Femur (tissue), 1 donor: ENCODE measurements at regions not wholly inside any gene's neighbourhood (a gene's known extent, or its start where the extent isn't known, plus 50 kb on each side); places are given as distances from the start of the nearest gene placed in this dataset.
A peak's percentile ranks its signal among the peaks of the same experiment; 100 is the strongest.
"Not testable (repeated sequence)": the region's sequence is repeated elsewhere in the genome, so short reads cannot be mapped to it uniquely, and the experiment has no call there.

ENCODE experiments used
- DNase-seq: peaks from one replicate; pipeline ENCODE4 v3.0.0-alpha.2; 2017

DNA sequence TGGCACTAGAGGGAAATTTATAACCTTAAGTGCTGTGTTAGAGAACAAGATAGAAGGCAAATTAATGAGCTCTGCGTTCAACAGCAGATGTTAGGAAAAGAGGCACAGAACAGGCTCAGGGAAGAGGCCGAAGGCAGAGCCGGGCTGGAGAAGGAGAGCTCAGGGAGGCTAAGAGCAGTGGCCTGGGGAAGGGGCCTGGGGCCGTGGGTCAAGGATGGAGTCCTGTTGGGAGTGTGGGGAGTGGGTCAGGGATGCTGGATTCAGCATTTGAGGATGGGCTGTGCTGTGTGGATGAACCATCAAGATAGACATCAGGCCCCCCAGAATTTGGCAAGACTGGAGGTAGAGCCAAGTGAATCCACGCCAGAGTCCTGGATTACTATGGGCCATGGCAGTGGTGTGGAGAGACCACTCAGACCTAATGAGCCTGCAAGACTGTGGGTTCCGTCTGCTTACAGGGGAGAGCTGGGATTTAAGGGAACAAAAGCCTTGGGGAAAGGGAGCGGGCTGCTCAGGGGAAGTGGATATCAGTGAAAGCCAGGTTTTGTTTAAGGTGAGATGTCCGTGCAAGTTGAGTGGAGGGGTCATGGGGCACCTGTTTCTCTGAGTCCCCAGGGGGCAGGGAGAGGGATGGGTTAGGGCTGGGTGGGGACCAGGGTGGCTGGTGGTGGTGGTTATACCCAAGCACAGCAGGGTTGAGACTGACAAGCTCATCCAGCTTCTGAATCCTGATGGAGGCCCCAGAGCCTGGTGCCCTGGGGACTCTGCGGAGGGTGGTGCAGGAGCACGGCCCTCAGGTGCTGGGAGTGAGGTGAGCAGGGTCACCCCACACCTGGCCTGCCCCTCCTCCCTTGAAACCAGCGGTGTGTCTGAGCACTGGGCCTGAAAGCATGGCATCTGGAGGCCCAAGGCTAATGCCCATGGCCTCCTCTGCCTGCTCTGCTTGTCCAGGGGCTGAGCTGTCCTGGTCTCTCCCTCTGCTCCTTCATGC lies 101.7 kb downstream of the BMS1 start:
- no peak for DNase-seq

DNA sequence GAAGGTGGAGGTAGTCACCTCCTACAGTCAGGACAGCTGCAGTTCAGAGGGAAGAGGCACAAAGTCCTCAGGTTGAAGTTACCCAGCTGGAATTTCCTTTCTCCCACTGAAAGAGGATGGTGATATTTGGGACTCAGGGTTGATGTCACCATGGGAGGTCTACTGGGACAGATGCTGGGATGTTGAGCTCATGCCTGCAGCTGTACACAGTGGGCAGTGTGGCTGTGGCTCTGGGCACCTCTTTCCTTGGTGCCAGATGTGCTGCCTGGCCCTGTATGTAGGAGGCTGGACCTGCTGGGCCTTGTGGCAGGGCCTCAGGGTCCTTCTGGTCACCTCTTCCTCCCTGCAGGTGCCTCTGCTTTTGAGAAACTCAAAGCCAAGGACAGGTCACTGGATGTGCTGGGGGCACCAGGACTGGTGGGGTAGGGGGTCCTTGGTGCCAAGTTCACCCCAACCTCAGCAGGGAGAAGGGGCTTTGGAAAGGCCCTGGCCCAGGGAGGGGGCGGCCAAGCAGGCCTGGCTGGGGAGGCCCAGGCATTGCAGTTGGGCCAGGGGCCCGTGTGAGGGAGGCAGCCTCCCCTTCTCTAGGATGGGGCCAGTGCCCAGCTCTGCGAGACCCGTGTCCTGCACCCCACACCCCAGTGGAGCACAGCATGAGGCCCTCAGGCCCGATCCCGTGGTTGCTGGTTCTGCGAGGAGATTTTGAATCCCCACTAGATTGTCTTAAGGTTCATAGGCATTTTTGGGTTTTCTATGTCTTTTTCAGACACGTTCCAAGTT lies 103.1 kb downstream of the BMS1 start:
- DNase-seq = no peak

DNA sequence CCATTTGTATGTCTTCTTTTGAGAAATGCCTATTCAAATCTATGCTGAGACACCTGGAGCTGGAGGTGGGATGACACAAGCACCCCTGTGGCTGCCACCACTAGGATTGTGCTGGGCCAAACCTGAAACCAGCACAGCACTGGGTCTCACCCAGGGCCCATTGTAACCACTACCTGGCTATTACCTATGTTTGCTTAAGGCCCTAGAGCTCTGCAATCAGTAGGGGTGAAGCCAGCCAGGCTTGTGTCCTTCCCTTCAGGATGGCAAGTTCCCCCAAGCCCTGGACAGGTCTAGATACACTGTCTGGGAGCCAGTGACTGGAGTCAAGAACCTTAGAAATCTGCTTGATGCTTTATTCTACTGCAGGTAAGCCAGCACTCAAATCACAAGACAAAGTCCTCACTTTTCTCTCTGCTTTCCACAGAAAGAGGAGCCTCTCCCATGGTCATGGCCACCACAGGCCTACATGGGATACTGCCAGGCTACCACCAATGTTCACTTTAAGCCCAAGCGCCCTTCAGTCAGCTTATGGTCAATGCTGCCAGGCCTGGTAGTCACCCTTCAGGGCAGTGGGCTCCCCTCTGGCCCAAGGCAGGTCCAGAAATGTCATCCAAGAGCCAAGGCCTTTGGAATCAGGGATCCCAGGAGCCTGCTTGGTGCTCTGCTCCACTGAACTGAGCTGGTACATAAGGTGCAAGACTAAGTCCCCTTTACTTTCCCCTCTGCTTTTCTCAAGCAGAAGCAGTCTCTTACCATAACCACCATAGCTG lies 105.3 kb downstream of the BMS1 start:
- no peak for DNase-seq

DNA sequence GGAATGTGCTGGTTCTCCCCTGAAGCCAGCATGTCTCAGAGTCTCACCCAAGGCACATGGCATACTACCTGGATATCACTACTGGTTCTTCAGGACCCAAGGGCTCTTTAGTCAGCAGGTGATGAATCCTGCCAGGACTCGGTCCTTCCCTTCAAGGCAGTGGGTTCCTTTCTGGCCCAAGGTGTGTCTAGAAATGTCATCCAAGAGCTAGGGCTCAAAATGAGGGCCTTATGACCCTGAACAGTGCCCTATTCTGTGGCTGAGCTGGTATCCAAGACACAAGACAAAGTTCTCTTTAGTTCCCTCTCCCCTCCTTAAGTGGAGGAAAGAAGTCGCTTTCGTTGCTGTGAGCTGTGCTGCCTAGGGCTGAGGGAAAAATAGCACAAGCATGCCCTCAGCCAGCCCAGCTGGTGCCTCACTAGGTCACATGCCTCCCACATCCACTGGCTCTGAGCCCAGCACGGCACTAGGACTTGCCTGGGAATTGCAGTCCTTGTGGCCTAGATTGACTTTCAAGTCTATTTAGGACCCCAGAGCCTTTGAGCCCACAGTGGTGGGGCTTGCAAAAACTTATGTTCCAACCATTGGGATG lies 106.0 kb downstream of the BMS1 start:
- DNase-seq = peak; percentile 34

DNA sequence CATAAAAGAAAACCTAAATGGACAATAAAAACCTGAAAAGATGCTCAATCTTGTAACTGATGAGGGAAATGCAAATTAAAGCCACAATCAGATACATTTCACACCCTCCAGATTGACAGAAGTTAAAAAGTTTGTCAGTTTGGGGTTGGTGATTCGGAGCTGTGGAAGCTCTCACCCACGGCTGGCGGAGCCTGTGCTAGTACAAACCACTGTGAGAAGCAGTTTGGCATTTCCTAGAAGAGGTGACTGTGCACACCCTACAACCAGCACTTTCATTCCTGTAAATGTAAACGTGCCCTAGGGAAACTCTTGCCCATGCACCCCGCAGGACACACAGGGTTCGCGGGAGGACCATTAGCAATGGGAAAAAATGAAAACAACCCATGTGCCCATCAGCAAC lies 114.1 kb downstream of the BMS1 start:
- DNase-seq = no peak

DNA sequence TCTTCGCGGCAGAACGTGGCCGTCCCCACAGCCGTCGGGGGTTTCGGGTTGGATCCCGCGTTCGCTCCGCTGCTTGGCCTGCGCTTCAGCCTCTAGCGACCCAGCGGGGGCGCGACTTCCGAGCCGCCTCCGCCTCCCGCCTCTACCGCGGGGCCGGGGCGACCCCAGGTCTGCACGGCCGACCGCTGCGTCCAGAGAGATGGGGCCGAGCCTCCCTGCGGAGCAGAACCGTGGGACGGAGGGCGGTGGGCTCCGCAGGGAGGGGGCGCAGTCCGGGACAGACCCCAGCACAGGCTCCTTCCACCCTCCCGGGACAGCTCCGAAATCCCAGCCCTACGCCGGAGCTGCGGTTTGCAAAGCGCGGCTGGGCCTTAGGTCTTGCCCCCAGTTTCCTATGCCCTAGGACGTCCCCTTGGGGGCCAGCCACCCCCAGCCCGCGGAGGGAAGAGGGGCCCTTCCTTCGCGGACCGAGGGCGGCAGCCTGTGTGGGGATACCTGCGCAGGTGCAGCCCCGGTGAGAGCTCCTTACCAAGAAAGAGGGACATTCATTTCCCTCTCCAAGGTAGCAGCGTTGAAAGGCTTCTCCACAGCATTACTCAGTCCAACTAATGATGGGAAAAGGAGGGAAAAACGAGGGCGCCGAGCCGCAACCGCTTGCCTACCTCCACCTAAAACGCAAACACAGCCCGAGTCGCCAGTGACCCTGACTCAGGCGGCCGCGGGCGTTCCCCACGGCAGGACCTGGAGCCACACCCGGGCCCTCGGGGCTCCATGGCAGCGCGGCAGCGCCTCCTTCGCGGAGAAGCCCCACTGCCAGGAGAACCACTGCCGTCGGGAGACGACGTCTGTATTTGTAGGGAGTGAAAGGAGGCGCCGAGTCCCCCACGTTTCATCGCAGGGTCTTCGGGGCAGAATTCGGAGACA lies 115.7 kb downstream of the BMS1 start:
- no peak for DNase-seq

DNA sequence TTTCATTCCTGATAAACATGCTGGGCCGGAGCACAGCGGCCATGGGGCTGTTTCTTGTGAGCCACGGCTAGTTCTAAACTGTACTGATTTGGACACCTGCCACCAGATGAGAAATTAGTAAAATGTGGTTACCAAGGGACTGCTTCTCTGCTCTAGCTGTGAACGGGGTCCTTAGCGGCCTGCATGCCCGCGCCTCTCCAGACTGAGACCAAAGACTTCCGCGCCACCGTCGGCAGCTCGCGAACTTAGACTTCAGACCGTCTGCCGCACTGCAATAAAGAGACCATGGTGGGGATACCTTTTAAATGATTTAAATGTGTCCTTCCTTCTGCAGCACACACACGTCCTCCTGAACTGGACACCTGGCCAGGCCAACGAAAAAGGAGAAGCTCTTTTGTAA lies 116.4 kb downstream of the BMS1 start:
- DNase-seq = no peak

DNA sequence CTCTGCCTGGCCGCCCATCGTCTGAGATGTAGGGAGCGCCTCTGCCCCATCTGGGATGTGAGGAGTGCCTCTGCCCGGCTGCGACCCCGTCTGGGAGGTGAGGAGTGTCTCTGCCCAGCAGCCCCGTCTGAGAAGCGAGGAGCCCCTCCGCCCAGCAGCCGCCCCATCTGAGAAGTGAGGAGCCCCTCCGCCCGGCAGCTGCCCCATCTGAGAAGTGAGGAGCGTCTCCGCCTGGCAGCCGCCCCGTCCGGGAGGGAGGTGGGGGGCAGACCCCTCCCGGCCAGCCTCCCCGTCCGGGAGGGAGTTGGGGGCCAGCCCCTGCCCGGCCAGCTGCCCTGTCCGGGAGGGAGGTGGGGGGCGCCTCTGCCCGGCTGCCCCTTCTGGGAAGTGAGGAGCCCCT lies 117.8 kb downstream of the BMS1 start:
- DNase-seq = not testable (repeated sequence)

DNA sequence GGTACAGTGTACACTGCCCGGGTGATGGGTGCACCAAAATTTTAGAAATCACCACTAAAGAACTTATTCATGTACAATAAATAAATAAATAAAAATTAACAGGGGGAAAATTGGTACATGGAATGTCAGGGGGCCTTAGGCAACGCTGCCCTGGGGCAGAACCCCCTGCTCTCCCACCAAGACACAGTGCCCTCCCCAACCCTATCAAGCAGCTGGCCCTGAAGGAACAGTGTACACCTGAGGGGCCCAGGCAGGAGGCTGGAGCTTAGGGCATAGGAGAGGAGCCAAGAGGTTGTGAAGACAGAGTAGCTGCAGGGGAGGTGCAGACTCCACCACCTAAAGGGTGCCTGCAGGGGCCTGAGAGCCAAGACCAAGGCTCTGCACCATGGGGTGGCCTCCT lies 128.8 kb downstream of the BMS1 start:
- no peak for DNase-seq

DNA sequence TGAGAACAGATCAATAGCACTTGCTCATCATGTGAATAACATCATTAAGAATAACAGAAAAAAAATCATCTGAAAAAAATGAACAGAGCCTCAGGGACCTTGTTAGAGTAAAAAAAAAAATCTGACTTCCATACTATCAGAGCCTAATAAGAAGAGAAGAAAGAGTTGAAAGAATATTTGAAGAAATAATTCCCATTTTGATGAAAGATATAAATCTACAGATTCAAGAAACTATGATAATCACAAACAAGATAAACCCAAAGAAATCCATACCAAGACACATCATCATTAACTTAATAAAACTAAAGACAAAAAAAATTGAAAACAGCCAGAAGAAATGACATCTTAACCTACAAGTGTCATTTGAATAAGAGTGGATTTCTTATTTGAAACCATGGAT lies 134.4 kb downstream of the BMS1 start:
- DNase-seq = no peak

DNA sequence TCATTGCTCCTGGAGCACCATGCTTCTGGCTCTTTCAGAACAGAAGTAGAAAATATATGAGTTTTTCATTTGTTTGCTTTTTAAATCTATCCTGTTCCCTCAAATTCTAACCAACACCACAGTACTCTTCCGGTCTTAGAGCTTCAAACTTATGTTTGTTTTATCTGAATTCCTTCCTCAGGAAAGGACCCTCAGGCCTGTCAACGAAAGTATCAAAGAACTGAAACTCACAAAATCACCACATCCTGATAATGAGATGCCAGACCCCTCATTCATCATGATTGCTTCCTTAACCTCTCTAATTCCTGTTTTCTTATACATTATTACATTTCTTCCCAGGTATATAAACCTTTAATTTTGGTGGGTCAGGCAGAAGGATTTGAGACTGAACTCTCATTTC lies 135.2 kb downstream of the BMS1 start:
- no peak for DNase-seq

DNA sequence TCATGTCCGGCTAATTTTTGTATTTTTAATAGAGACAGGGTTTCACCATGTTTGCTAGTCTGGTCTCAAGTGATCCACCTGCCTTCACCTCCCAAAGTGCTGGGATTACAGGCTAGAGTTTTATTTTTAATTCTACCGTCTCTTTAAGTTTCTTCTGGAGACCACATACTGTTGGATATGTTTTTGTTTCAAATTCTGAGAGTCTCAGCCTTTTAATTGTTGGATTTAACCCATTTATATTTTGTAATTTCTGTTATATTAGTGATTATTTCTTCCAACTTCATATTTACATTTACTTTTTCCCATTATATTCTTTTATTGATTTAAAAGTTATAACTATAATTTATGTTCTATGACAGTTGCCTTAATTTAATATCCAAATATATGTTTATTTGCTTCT lies 139.4 kb downstream of the BMS1 start:
- no peak for DNase-seq

DNA sequence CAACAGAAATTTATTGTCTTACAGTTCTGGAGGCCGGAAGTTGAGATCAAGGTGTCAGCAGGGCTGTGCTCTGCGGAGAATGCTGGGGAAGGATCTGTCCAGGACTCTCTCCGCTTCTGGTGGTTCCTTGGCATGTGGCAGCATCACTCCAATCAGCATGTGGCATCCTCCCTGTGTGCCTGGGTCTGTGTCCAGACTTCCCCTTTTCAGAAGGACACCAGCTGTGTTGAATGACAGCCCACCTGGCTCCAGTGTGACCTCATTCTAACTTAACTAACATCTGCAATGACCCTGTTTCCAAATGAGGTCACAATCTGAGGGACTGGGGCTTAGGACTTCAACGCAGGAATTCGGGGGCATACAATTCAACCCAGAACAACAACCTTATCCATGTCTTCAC lies 141.9 kb downstream of the BMS1 start:
- DNase-seq = no peak

DNA sequence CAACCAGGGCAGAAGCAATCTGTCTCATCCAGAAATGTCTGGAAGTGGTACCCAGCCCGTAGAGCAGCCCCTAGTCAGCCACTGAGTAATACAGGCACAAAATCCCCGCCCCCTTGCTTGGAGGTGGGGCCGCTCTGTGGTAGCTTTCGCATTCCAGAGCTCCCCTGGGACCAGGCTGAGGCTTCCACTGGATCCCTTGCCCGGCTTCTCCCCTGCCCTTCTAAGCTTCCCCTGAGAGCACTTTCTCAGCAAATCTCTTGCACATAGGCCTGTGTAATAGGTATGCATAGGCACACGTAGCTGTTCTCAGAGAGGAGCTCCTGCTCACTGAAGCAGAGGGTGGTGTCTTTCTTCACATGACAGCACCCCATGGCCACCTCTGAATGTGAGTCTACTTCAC lies 144.2 kb downstream of the BMS1 start:
- no peak for DNase-seq

DNA sequence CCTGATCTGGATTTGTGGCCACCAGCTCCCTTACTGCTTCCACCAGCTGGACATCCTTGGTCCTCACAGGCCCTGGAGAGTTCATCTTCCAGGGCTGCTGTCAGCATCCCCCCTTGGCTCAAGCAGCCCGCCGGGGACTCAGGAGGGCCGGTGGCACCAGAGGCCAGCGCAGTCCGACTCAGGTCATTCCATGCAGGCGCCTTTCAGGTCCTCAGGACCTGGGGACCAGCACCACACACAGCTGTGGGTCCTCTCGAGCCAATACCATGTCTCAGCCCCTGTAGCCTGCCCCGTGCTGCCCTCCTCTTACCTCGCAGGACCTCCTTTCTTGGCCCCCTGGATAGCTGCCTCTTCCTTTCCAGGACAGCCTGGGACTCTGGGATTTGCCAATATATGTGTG lies 145.5 kb downstream of the BMS1 start:
- no peak for DNase-seq

DNA sequence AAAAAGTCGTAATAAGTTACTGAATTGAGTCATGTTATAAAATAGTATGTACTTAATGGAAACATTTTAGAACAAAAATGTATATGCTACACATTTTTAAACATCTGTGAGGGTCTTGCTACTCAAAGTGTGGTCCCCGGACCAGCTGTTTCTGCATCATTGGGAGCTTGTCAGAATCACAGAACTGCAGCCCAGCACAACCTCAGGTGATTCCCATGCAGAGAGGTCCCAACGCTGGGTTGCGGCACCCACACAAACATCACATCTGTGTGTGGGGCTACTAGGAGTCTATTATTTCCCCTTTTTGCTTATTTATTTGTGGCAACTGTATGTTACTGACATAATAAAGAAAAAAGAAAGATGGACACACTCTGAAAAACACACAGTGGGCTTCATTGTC lies 146.6 kb downstream of the BMS1 start:
- no peak for DNase-seq

DNA sequence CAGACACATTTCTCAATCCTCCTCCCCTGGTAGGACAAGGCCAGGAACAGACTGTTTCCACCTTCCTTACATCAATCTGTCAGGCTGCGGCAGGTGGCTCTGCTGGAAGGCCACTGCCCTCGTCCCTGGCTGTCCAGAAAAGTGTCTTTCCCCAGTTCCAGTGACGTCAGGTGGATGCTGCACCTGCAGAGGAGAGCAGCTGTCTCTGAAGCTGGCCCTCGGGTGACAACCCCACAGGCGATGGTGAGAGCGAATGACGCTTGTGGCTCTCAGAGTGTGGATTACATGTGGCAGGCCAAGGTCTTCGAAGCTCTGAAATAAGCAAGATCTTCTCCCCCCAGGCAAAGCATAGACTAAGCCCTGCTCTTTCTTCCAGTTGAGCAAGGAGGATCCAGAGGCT lies 146.9 kb upstream of the RET start:
- DNase-seq = no peak

DNA sequence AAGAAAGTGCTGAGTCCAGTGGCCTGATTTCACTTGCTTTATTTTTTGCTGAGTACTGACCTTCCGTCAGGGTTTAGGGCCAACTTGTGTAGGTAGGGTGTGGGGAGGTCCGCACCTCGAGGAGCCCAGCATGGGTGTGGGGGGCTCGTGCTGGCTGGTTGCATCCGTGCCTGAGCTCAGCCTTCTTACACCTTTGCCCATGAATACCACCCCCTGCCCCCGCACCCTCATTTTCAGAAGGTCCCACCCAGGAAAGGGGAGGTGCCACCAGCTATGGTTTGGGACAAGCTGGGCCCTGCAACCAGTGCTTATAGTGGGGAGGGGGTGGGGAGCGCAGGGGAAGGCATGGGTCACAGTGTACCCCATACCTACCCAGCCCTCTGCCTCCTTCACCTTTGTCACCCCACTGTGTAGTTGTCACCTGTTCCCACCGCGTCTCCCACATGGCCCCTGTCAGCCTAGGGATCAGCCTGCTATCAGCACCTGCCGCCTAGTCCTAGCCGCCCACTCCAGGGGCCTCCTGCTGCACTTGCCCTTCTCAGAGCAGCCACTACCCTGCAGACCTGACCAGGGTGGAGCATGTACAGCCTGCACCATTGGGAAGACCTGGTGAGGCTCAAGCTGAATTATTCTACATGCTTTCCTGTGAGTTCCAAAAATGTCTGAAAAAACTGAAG lies 146.2 kb upstream of the RET start:
- DNase-seq = no peak

DNA sequence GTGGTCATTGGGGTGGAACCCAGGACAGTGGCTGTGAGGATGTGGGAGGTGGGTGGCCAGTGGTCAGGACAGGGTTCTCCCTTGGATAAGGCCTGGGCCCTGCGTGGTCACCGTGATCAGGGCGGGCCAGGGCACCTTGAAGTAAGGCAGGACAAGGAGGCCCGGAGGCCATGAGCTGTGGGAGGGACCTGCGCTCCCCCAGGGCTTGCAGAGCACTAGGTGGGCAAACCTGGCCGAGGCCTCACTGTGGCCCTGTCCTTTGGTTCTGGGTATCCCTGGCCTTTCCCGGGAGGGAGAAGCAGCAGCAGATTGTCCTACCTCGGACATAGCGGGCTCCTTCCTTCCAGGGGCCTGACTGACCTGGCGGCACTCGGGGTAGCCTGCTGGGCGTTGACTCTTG lies 144.8 kb upstream of the RET start:
- DNase-seq = no peak

DNA sequence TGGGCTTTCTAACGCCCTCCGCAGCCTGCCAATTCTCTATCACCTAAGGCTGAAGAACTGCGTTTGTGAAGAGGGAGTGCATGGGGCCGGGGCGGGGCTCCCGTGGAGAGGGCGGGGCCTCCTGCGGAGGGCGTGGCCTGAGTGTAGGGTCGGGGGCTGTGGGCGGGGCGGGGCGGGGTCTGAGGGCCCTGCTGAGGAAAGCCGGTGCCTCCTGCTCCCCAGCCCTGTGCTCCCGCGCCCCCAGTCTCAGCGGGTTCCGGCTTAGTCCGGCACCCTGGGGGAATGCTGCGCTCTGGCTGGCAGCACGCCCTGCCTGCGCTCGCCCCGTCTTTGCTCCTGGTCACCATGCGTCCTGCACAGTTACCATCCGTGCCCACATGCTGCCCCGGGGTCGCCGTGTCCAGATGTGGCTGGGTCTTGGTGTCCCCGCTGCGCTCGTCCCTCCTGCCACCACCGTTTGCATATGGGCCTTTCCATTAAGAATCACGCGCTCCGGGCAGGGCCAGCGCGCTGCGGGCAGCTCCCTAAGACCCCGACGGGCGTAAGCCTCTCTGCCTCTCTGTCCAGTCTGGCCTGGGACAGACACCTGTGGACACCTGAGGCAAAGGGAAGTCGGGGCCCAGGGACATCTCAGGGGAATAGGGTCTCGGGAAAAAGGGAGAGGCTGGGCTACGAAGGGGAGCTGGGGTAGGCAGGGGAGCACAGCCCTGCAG lies 144.0 kb upstream of the RET start:
- no peak for DNase-seq
